ENCODE measurements at regions not wholly inside any gene's neighbourhood (a gene's known extent, or its start where the extent isn't known, plus 50 kb on each side); places are given as distances from the start of the nearest gene placed in this dataset.
A peak's percentile ranks its signal among the peaks of the same experiment; 100 is the strongest.
"Not testable (repeated sequence)": the region's sequence is repeated elsewhere in the genome, so short reads cannot be mapped to it uniquely, and the experiment has no call there.

GRCh38 chr7:28900311-28900710, 57.8 kb downstream of the TRIL start:
- peak; percentile 70 for DNase-seq

- DNase-seq: no peak
Observed at GRCh38 chr7:28893888-28894287, 64.2 kb downstream of the TRIL start.

- not testable (repeated sequence) for DNase-seq
Observed at GRCh38 chr7:28891876-28892234, 66.3 kb downstream of the TRIL start.

- DNase-seq: no peak
Observed at GRCh38 chr7:28891192-28891875, 66.8 kb downstream of the TRIL start.

- no peak for DNase-seq
Observed at GRCh38 chr7:28890137-28890536, 68.0 kb downstream of the TRIL start.

GRCh38 chr7:28889290-28889689, 68.8 kb downstream of the TRIL start:
- DNase-seq: no peak

- DNase-seq: no peak
Observed at GRCh38 chr7:28885771-28886170, 72.4 kb downstream of the TRIL start.

- no peak for DNase-seq
Observed at GRCh38 chr7:28882869-28883470, 75.2 kb downstream of the TRIL start.

GRCh38 chr7:28879105-28879504, 79.0 kb downstream of the TRIL start:
- no peak for DNase-seq

- DNase-seq: no peak
Observed at GRCh38 chr7:28878481-28878880, 79.6 kb downstream of the TRIL start.

Data from right hindlimb (tissue), 1 donor.